Left lung (tissue), 4 donors: ENCODE measurements at regions not wholly inside any gene's neighbourhood (a gene's known extent, or its start where the extent isn't known, plus 50 kb on each side); places are given as distances from the start of the nearest gene placed in this dataset.
A peak's percentile ranks its signal among the peaks of the same experiment; 100 is the strongest.

ENCODE experiments used
- ATAC-seq: fragments of 200-7000 bp; cut with Tn5 transposase; one replicate; pipeline ENCODE4 v1.9.1; 2020; ENCODE audit warnings: moderate library complexity
- DNase-seq, 4 donors: peaks; one replicate each; pipeline ENCODE4 v3.0.0-alpha.2; 2013 to 2020
- H3K27ac ChIP-seq, 2 donors: fragments of 200-600 bp; sonication (generic) in 1 of 2; one replicate each; pipeline versions ENCODE4 v1.5.0 to v1.8.0; 2020 to 2021
- H3K27me3 ChIP-seq, 2 donors: fragments of 200-600 bp; sonication (generic) in 1 of 2; one replicate each; pipeline versions ENCODE4 v1.5.0 to v1.8.0; 2020 to 2021
- H3K36me3 ChIP-seq, 2 donors: fragments of 200-600 bp; sonication (generic) in 1 of 2; one replicate each; pipeline versions ENCODE4 v1.5.0 to v1.8.0; 2020 to 2021
- H3K4me1 ChIP-seq, 2 donors: fragments of 200-600 bp; one replicate each; pipeline ENCODE4 v1.8.0; 2021
- H3K4me3 ChIP-seq, 2 donors: fragments of 200-600 bp; sonication (generic) in 1 of 2; one replicate each; pipeline versions ENCODE4 v1.5.0 to v1.8.0; 2020 to 2021; ENCODE audit warnings: mild to moderate bottlenecking in 1 of 2
- H3K9me3 ChIP-seq, 2 donors: fragments of 200-600 bp; sonication (generic) in 1 of 2; one replicate each; pipeline versions ENCODE4 v1.5.0 to v1.8.0; 2020 to 2021
- intact Hi-C, 2 donors: fragments of 100-400 bp; cut with DNase I; formaldehyde crosslinking; loops; one replicate each; pipeline versions ENCODE4 v1.11.2 to v1.14.2; 2022
- TF ChIP-seq, protein P1 (sequence below), 2 donors: fragments of 200-600 bp; sonication (generic) in 1 of 2; IDR thresholded peaks; one replicate each; pipeline versions ENCODE4 v1.5.0 to v1.8.0; 2021; ENCODE audit warnings: antibody characterized with exemption in 2 of 2
- donor health status: DM: no; HTN: yes; CAD: no.
- donor health status: DM: no; HTN: no; CAD: no.

DNA sequence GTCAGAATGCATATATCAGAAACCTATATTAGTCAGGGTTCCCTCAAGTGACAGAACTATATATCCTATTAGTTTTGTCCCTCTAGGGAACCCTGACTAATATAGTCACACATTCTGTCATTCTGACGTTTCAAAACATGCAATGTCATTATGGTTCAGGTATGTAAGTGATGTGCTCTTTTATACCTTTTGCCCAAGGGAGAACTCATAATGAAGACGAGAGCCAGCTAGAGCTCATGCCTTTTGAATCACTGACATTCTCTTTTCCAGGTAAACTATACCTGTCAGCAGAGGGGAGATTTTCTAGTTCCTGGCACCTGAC is 576.7 kb downstream of the LRRC70 start:
- no peak overlapping the region for H3K4me3 ChIP-seq
- TF ChIP-seq, protein P1, sequence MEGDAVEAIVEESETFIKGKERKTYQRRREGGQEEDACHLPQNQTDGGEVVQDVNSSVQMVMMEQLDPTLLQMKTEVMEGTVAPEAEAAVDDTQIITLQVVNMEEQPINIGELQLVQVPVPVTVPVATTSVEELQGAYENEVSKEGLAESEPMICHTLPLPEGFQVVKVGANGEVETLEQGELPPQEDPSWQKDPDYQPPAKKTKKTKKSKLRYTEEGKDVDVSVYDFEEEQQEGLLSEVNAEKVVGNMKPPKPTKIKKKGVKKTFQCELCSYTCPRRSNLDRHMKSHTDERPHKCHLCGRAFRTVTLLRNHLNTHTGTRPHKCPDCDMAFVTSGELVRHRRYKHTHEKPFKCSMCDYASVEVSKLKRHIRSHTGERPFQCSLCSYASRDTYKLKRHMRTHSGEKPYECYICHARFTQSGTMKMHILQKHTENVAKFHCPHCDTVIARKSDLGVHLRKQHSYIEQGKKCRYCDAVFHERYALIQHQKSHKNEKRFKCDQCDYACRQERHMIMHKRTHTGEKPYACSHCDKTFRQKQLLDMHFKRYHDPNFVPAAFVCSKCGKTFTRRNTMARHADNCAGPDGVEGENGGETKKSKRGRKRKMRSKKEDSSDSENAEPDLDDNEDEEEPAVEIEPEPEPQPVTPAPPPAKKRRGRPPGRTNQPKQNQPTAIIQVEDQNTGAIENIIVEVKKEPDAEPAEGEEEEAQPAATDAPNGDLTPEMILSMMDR (IDR thresholded peaks at IDR 0.05), result no peak
- no peaks in the 10 kb centered on the region for H3K36me3 ChIP-seq
- H3K4me1 ChIP-seq, result no peaks in the 10 kb centered on the region
- H3K9me3 ChIP-seq, result no peaks in the 10 kb centered on the region
- no peaks in the 10 kb centered on the region for H3K27me3 ChIP-seq
- intact Hi-C loops, result no loop called here
- H3K27ac ChIP-seq, result no peak overlapping the region
- ATAC-seq (no peak), DNase-seq (no peak)

DNA sequence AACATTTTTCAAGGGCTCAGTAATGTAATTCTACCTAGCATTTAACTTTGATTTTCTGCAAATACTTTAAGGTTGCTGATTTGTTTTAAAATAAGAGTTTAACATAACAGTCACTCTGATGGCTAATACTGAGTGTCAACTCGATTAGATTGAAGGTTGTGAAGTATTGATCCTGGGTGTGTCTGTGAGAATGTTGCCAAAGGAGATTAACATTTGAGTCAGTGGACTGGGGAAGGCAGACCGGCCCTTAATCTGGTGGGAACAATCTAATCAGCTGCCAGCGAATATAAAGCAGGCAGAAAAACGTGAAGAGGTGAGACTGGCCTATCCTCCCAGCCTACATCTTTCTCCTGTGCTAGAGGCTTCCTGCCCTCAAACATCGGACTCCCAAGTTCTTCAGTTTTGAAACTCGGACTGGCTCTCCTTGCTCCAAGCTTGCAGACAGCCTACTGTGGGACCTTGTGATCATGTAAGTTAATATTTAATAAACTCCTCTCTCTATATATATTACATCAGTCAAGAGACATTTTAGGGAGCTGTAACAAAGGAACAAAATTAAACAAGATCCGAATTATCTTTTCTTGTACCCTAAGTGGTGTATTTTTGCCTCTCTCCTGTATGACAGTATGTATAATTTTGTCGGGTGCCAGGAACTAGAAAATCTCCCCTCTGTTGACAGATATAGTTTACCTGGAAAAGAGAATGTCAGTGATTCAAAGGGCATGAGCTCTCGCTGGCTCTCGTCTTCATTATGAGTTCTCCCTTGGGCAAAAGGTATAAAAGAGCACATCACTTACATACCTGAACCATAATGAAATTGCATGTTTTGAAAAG is 576.1 kb downstream of the LRRC70 start:
- Histone ChIP-seq H3K27ac (no peak overlapping the region), H3K4me1 (no peaks in the 10 kb centered on the region), H3K4me3 (no peak overlapping the region), H3K27me3 (no peaks in the 10 kb centered on the region), H3K9me3 (no peaks in the 10 kb centered on the region), H3K36me3 (no peaks in the 10 kb centered on the region)
- ATAC-seq, result no peak
- intact Hi-C loops, result no loop called here
- no peak for DNase-seq
- TF ChIP-seq, protein P1 (IDR thresholded peaks at IDR 0.05), result no peak

DNA sequence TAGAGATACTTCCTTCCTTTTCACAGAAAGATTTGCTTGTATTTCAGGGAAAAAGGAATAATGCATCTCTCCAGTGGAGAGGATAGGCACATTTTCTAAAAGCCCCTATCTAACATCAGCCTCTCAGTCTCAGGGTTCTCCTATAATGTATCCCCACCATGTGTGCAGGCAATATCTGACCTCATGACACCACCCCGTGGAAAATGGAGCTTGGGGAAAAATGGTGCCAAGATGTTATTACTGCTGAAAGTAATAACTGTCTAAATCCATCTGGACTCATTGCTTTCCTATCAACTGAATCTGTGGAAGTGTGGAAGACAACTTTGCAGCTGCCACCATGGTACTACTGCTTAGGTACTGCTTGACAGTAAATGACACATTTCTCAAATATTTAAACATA is 574.3 kb downstream of the LRRC70 start:
- Histone ChIP-seq H3K27ac (no peak overlapping the region), H3K27me3 (no peaks in the 10 kb centered on the region), H3K4me3 (no peak overlapping the region), H3K36me3 (no peaks in the 10 kb centered on the region), H3K4me1 (no peaks in the 10 kb centered on the region), H3K9me3 (no peaks in the 10 kb centered on the region)
- intact Hi-C loops, result no loop called here
- ATAC-seq (no peak), DNase-seq (peak in 1 of 4 donors; percentile 12)
- TF ChIP-seq, protein P1 (IDR thresholded peaks at IDR 0.05), result no peak

DNA sequence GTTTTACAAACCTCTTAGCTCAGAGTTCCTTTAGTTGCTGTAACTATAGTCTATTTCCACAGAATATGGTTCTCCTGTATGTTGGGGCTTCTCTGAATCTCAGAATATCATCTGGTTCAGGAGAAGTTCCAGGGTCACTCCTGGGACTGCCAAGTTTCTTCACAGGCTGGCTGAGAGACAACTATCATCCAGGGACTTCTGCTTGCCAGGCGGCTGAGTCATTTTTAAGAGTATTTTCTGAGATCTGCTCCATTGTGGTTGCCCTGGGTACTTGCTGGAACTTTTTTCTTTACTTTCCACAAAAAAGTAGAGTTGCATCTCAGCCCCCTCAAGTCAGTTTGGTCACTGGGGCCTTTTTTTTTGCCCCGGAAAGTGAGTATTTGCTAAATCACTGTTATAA is 566.5 kb downstream of the LRRC70 start:
- Histone ChIP-seq H3K27me3 (no peaks in the 10 kb centered on the region), H3K9me3 (no peaks in the 10 kb centered on the region), H3K36me3 (no peaks in the 10 kb centered on the region), H3K27ac (no peak overlapping the region), H3K4me3 (no peak overlapping the region), H3K4me1 (no peaks in the 10 kb centered on the region)
- TF ChIP-seq, protein P1 (IDR thresholded peaks at IDR 0.05), result no peak
- DNase-seq (no peak), ATAC-seq (no peak)
- intact Hi-C loops, result no loop called here

DNA sequence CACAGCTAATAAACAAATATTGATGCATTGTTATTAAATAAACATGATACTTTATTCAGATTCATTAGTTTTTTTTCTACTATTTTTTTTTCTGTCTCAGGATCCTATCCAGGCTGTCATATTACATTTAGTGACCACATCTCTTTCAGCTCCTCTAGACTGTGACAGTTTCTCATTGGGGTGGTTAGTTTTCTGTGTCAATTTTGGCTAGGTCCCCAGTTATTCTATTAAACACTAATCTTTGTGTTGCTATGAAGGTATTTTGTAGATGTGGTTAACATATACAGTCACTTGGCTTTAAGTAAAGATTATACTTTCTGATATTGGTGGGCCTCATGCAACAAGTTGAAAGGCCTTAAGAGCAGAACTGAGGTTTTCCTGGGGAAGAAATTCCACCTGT is 563.0 kb downstream of the LRRC70 start:
- H3K9me3 ChIP-seq, result no peaks in the 10 kb centered on the region
- ATAC-seq, result no peak
- intact Hi-C loops, result no loop called here
- no peak for DNase-seq
- no peaks in the 10 kb centered on the region for H3K36me3 ChIP-seq
- TF ChIP-seq, protein P1 (IDR thresholded peaks at IDR 0.05), result no peak
- H3K27me3 ChIP-seq, result no peaks in the 10 kb centered on the region
- no peaks in the 10 kb centered on the region for H3K4me1 ChIP-seq
- H3K4me3 ChIP-seq, result no peak overlapping the region
- no peak overlapping the region for H3K27ac ChIP-seq
